ENCODE measurements at regions not wholly inside any gene's neighbourhood (a gene's known extent, or its start where the extent isn't known, plus 50 kb on each side); places are given as distances from the start of the nearest gene placed in this dataset.

DNA sequence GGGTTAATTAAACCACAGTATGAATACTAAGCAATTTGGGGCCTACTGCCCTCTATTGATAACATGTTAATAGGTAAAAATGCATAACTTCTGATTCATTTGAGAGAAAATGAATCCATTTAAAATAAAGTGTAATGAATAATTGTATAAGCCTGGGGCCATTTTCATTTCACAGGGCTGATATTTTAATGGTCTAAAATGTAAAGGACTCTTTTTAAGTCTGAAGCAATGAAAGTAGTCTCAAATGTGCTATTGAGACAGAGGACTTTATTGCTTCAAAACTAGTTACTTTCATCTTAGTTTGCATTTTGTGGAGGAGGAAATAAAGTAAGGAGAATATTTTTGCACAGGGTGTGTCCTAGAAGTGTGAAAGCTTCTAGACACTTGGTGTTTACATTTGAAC, 155.4 kb downstream of the TLR5 start:
- no peak for DNase-seq (ENCODE audit: extremely low read depth in 1 of 4, low spot score in 3 of 4)
- in situ Hi-C loops (cut with MboI), result no loop called here

More for the DNA sequence above, 155.4 kb downstream of the TLR5 start:
- no peaks in the 10 kb centered on the region for H3K9me3 ChIP-seq (replicated peaks; ENCODE audit: control insufficient read depth, insufficient read depth, low read depth, low read length)
- H3K4me1 ChIP-seq (replicated peaks in 1 of 2; ENCODE audit: control insufficient read depth in 2 of 2, insufficient read depth in 2 of 2, low read length in 2 of 2), result no peaks in the 10 kb centered on the region
- ATAC-seq, result no peak
- no peaks in the 10 kb centered on the region for H4K20me1 ChIP-seq (replicated peaks; ENCODE audit: control insufficient read depth, insufficient read depth, low read length)
- H2AFZ ChIP-seq (ENCODE audit: low read depth, low read length), result no peak overlapping the region
- no peak overlapping the region for H3K4me2 ChIP-seq (ENCODE audit: insufficient read depth, low read length)
- intact Hi-C loops (cut with micrococcal nuclease), result no loop called here
- no peak overlapping the region for H3K27ac ChIP-seq (ENCODE audit: extremely low read depth, low read depth, low read length)
- BruUV-seq (replicated peaks), result no TSS peak
- no peaks in the 10 kb centered on the region for H3K27me3 ChIP-seq (ENCODE audit: control insufficient read depth in 2 of 2, insufficient read depth in 2 of 2, low read length in 2 of 2)
- H3K9me1 ChIP-seq (ENCODE audit: control insufficient read depth, insufficient read depth, low read length), result no peaks in the 10 kb centered on the region
- TF ChIP-seq CBFB (CRISPR knock-in tag; IDR thresholded peaks at IDR 0.05) (no peak), CXXC5 (CRISPR knock-in tag; IDR thresholded peaks at IDR 0.05) (no peak), THRAP3 (IDR thresholded peaks at IDR 0.05; ENCODE audit: borderline replicate concordance) (no peak), RUNX1 (IDR thresholded peaks at IDR 0.05; ENCODE audit: low read depth) (no peak), NEUROD1 (IDR thresholded peaks at IDR 0.05; ENCODE audit: borderline replicate concordance, low read depth, low read length, partially characterized antibody) (no peak), NFATC3 (IDR thresholded peaks at IDR 0.05) (no peak), ILK (tag; IDR thresholded peaks at IDR 0.05; ENCODE audit: borderline replicate concordance, low read depth) (no peak)
- TF ChIP-seq, protein P1, sequence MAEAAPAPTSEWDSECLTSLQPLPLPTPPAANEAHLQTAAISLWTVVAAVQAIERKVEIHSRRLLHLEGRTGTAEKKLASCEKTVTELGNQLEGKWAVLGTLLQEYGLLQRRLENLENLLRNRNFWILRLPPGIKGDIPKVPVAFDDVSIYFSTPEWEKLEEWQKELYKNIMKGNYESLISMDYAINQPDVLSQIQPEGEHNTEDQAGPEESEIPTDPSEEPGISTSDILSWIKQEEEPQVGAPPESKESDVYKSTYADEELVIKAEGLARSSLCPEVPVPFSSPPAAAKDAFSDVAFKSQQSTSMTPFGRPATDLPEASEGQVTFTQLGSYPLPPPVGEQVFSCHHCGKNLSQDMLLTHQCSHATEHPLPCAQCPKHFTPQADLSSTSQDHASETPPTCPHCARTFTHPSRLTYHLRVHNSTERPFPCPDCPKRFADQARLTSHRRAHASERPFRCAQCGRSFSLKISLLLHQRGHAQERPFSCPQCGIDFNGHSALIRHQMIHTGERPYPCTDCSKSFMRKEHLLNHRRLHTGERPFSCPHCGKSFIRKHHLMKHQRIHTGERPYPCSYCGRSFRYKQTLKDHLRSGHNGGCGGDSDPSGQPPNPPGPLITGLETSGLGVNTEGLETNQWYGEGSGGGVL (CRISPR knock-in tag; IDR thresholded peaks at IDR 0.05), result no peak
- TF ChIP-seq, protein P2, sequence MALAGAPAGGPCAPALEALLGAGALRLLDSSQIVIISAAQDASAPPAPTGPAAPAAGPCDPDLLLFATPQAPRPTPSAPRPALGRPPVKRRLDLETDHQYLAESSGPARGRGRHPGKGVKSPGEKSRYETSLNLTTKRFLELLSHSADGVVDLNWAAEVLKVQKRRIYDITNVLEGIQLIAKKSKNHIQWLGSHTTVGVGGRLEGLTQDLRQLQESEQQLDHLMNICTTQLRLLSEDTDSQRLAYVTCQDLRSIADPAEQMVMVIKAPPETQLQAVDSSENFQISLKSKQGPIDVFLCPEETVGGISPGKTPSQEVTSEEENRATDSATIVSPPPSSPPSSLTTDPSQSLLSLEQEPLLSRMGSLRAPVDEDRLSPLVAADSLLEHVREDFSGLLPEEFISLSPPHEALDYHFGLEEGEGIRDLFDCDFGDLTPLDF (CRISPR knock-in tag; IDR thresholded peaks at IDR 0.05), result no peak
- no peaks in the 10 kb centered on the region for H3K36me3 ChIP-seq (ENCODE audit: control insufficient read depth, insufficient read depth, low read length)
- CTCF ChIA-PET (ENCODE audit: low intra/inter-chr PET ratio), result no interaction called here
- H3K79me2 ChIP-seq (ENCODE audit: control insufficient read depth, insufficient read depth, low read length), result no peaks in the 10 kb centered on the region
- H3K4me3 ChIP-seq, result no peak overlapping the region
- FAIRE-seq, result no peak
- POLR2A ChIA-PET, result no interaction called here
- no peak overlapping the region for H3K9ac ChIP-seq (ENCODE audit: insufficient read depth in 1 of 2, low read depth in 2 of 2, low read length in 2 of 2)
